ENCODE measurements at regions not wholly inside any gene's neighbourhood (a gene's known extent, or its start where the extent isn't known, plus 50 kb on each side); places are given as distances from the start of the nearest gene placed in this dataset.

DNA sequence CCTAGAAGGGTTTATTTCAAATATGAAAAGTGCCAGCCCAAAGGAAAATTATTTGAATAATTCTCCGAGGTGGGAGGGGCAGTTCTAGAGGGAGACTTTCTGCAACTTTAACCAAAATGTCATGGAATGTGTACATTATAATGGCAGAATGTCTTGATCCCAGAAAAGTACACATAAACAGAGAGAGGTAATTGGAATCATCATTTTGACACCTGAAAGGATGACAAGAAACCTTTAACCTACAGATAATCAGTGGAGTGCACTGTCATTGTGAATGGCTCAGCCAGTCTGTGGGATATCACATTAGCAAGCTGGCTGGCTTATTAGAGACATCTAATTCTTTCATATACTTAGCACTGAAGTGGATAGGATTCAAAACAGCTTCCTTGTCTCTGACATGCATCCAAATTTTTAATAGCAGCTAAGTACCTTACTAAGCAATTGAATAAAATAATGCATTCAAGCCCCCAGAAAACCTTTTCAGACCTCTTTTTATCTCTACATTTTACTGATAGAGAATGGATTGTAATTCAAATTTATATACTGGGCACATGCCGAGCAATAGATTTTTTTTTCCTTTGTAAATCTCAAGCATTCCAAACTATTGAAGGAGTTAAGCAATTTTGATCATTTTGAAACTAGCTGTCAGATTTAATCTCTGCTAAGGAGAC is 468.6 kb downstream of the COG6 start:
- peak; percentile 23 for DNase-seq

GRCh38 chr13:40124633-40125015 is 469.2 kb downstream of the COG6 start:
- peak; percentile 16 for DNase-seq

GRCh38 chr13:40125336-40125735 is 469.9 kb downstream of the COG6 start:
- no peak for DNase-seq

- DNase-seq = no peak
These were observed 471.0 kb downstream of the COG6 start for GRCh38 chr13:40126306-40127085.

- DNase-seq = no peak
These were observed 472.0 kb downstream of the COG6 start for GRCh38 chr13:40127476-40127875.

DNA sequence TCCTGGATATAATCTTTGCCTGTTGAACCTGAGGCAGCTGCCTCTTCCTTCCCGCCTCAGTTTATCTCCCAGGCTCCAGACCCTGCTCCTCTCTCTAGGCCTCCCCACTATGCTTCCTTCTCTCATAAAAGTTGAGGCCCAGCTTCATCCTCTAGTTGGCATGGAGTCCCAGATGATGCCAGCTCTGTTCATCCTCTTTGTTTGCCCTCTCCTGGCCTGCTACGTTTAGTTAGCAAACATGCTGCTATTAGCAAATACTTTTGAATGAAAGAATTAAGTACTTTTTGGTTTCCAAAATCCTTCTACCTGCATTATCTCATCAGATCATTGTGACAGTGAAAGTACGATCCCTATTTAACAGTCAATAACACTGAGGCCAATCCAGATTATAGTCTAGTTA is 472.5 kb downstream of the COG6 start:
- no peak for DNase-seq

GRCh38 chr13:40129467-40129866 is 474.0 kb downstream of the COG6 start:
- no peak for DNase-seq

GRCh38 chr13:40130871-40131636 is 475.6 kb downstream of the COG6 start:
- no peak for DNase-seq

- no peak for DNase-seq
These were observed 476.8 kb downstream of the COG6 start for GRCh38 chr13:40132249-40132648.

- DNase-seq = no peak
These were observed 481.4 kb downstream of the COG6 start for GRCh38 chr13:40136896-40137295.

DNA sequence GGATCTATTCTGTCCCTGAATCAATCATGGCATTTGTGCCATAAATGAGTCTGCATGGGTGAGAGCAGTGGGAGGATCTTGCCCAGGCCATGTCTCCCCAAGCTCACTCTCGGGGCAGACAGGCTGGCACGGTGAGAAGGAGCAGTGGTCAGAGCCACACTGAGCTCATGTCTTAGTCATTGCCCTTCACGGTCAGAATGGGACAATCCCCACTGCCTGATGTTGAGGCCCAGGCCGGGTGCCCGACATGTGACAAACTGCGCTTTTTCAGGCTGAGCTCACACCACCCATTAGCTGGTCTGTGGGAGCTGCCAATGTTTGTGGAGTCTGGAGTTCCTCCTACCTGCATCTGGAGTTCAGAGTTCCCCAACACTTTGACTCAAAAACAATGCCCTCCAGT is 481.9 kb downstream of the COG6 start:
- no peak for DNase-seq

- DNase-seq = no peak
These were observed 484.5 kb downstream of the COG6 start for GRCh38 chr13:40139896-40140520.

DNA sequence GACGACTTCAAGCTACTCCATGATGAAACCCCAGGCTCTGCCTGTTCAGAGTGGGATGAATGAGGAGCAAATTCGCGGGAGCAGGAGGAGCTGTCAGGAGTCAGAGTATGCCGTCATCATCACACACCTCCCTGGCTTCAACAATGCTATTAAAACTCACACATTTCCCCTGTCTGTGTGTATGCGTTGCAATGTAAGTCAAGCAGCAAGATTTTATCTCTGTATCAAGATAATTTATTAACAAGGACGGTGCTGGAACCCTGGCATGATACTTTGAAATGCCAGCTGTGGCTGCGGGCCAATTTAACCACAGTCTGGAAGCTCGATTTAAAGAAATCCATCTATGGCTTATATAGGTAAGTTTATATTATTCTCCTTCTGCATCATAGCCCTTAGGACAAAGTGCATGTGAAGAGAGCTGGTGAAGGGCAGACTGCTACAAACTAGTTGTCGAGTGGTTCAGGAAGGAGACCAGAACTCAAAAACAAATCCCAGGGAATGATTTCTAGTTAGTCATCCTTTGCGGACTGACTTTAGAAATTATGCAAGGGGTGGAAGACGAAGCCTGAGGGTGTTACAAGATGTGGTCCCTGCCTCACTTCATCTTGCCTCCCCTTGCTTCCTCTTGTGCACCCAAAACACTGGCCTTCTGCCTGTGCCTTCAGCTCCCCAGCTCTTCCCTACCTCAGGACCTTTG is 486.5 kb downstream of the COG6 start:
- DNase-seq = no peak

GRCh38 chr13:40143106-40143505 is 487.6 kb downstream of the COG6 start:
- no peak for DNase-seq

DNA sequence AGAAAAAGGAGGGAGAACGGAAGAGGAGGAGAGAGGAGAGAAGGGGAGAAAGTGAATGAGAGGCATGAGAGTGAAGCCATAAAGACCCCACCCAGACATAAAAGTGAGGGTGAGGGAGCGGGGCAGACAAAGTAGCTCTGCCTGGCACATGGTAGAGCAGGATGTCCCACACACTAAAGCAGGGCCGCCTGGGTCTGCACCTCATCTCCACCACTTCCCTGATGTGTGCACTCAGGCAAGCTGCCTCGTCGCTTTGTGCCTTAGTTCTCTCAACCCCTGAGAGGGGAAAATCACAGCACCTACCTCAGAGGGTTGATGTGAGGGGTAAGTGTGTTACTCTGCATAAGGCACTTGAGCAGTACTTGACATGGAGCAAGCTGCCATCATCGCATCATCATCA is 488.1 kb downstream of the COG6 start:
- no peak for DNase-seq

DNA sequence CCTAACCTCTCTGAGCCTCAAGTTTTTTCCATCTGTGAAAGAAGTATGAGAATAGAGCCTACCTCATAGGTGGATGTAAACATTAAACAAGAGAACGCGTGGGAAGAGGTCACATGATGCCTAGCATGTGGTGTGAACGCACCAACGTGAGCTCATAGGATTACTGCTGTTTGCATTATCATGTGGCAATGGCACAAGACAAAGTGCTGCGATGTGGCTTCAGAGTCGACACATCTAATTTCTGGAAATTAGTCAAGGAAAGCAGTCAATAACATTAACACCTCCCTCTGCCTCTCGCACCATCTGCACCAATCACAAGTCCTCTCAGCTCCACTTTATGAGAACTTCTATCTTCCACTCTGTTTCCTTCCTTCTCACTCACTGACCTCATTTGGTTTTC is 489.7 kb downstream of the COG6 start:
- no peak for DNase-seq

GRCh38 chr13:40146063-40146462 is 490.6 kb downstream of the COG6 start:
- DNase-seq = no peak

- DNase-seq = no peak
These were observed 491.2 kb downstream of the COG6 start for GRCh38 chr13:40146611-40147117.

DNA sequence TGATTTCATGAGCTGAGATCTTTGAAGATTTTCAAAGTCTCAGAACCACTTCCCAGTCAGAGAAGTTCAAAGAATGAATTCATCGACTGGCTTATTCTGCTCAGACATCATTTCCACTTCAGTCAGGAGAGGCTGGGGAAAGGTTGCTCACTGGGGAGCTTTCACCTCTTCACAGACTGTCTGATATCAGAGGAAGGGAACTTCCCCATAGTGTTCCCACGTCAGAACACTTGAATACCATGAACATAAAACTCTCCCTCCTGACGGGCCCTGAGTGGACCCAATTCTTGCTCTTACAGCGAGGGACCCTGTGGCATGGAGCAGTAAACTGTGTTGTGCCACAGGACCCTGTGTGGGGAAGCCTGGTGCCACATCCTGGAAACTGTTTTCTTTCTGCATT is 492.6 kb downstream of the COG6 start:
- DNase-seq = no peak

GRCh38 chr13:40148742-40149141 is 493.3 kb downstream of the COG6 start:
- DNase-seq = no peak

- no peak for DNase-seq
These were observed 494.3 kb downstream of the COG6 start for GRCh38 chr13:40149611-40150274.

- DNase-seq = no peak
These were observed 496.2 kb downstream of the COG6 start for GRCh38 chr13:40151673-40152072.

Data from NCI-H1105 (cell line).